Stimulated activated CD4-positive, alpha-beta T cell treated with anti-CD3 and anti-CD28 coated beads, Interleukin-4, amount 100 ng/mL, for 24 hours (primary cell): ENCODE measurements at regions not wholly inside any gene's neighbourhood (a gene's known extent, or its start where the extent isn't known, plus 50 kb on each side); places are given as distances from the start of the nearest gene placed in this dataset.

Source experiments
- DNase-seq: peaks from one replicate; pipeline ENCODE4 v3.0.0-alpha.2; 2020

DNA sequence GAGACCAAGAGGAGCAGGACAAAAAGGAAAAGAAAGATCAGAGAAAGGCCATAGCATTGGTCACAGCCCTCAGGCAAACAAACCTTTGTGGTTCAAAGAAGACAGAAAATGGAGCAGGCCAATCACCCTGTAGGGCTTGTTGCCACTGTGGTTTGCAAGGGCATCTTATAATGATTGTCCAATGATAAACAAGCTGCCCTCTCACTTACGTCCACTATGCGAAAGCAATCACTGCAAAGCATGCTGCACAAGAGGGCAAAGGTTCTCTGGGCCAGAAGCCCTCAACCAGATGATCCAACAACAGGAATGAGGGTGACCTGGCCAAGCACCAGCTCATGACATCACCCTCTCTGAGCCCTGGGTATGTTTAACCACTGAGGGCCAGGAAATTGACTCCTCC, 360.9 kb upstream of the HSFY2 start:
- no peak for DNase-seq

DNA sequence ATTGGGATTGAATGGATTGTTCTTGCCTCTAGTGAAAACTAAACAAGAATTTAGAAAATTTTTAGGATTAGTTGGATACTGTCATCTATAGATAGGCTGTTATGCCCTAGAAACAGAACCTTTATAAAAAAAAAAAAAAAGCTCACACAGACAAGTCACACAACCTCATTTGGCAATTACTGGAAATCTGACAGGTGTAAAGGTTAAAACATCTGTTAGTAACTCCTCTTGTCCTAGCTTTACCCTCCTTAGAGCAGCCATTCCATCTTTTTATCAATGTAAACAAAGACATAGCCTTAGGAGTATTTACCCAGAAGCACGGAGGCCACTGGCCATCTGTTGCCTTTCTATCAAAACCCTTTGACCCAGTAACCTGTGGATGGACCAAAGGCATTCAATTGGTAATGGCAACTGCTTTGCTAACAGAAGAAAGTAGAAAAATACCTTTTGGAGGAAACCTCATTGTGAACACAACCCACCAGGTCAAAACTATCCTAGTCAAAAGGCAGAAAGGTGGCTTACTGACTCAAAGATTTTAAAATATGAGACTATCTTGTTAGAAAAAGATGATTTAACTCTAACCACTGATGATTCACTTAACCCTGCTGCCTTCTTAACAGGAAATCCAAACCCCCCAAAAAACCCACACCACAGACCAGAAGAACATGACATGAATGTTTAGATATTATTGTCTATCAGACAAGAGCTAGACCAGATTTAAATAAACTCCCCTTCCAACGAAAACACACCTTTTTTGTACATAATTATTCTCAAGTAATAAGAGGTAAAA, 357.2 kb upstream of the HSFY2 start:
- DNase-seq: no peak

DNA sequence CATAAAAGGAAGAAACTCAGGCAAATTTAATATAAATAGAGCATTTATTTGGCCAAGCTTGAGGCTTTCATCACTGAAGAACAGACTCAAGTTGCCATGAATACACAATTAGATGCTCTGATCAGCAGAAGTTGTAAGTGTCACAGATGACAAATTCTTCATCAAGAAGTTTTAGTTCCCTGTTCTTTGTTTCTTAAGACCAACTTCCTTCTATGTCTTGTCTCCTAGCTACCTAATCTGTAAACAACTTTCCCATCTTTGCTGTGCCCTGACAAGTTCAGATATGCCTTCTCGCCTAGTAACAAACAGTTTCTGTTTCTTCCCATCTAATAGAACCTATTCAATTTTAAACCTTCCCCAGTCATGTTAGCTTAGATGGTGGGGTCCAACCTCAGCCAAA, 353.4 kb upstream of the HSFY2 start:
- no peak for DNase-seq

DNA sequence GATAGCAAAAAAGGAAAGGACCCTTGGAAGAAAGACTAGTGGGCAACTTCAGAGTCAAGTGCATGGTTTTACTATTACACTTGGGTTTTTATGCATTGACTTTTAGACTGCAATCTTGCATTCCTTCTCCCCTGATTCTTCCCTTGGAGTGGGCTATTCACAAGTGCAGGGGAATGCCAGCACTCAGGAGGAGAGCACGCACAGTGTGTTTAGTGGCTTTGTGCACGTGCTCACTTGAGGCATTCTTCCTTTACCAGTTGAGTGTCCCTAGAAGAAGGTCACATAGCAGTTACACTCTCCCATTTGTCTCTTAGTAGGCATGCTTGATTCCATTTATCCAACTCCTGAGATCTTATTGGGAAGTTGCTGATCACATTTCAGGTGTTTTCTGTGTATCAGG, 351.1 kb upstream of the HSFY2 start:
- no peak for DNase-seq

DNA sequence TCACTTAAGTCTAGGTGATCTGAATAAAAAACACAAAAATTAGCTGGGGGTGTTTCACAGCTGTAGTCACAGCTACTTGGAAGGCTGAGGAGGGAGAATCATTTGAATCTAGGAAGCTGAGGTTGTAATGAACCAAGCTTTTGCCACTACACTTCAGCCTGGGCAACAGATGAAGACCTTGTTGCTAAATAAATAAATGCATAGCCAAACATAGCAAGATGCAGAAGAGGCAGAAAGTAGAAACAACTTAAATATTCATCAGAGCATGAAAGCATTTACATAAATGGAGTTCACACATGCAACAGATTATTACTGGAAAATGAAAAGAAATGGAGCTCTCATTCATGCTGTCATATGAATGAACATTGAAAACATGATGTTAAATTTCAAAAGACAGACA, 348.9 kb upstream of the HSFY2 start:
- DNase-seq: no peak

DNA sequence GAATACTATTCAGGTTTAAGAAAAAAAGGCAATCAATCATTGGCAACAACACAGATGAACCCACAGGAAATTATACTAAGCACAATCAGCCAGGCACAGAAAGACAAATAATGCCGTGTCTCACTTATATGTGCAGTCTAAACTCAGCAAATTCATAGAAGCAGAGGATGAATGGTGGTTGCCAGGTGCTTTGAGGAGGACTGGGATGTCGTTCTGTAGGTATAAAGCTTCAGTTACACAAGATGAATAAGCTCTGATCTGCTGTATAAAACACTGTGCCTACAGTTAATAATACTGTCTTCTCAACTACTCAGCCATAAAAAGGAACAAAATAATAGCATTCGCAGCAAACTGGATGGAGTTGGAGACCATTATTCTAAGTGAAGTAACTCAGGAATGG, 324.8 kb upstream of the HSFY2 start:
- DNase-seq: no peak

DNA sequence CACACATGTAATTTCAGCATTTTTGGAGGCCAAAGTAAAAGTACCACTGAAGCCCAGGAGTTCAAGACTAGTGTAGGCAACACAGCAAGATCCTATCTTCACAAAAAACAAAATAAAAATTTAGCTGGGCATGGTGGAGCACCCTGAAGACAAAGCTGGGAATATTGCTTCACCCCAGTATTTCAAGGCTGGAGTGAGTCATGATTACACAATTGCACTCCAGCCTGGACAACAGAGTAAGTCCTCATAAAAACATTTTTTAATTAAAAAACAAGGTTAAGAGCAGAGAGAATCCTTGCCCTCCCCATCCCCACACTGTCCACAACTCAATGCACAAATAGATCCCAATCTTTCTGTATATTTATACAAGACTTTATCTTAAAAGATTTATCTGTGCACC, 321.9 kb upstream of the HSFY2 start:
- DNase-seq: no peak

DNA sequence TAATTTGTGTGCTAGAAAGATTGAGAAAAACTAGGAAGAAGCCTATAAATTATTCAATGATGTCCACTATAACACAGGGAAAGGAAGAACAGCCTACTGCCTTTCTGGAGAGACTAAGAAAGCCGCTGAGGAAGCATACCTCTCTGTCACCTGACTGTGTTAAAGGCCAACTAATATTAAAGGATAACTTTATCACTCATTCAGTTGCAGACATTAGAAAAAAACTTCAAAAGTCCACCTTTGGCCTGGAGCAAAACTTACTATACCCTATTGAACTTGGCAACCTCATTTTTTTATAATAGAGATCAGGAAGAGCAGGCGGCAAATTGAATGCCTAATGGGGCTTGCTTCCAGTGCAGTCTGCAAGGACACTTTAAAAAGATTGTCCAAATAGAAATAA, 309.5 kb upstream of the HSFY2 start:
- no peak for DNase-seq

DNA sequence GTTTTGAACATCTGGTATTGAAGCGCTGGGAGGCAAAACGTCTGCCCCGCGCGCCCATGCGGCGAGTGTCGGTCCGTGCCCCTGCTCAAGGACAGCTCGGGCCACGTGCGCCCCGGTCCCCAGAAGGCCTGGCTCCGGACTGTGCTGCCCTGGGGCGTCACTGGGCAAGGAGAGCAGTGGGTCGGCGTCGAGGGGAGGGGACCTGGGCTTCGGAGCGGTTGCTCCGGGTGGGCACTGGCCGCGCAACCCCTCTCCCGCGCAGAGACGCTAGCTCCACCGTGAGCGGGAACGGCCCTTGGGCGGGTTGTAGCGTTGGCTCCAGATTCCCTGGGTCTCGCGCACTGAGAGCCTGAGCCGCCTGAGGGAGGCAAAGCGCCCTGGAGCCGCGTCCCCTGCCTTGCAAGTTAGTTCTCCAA, 304.2 kb upstream of the HSFY2 start:
- DNase-seq: peak; percentile 3

DNA sequence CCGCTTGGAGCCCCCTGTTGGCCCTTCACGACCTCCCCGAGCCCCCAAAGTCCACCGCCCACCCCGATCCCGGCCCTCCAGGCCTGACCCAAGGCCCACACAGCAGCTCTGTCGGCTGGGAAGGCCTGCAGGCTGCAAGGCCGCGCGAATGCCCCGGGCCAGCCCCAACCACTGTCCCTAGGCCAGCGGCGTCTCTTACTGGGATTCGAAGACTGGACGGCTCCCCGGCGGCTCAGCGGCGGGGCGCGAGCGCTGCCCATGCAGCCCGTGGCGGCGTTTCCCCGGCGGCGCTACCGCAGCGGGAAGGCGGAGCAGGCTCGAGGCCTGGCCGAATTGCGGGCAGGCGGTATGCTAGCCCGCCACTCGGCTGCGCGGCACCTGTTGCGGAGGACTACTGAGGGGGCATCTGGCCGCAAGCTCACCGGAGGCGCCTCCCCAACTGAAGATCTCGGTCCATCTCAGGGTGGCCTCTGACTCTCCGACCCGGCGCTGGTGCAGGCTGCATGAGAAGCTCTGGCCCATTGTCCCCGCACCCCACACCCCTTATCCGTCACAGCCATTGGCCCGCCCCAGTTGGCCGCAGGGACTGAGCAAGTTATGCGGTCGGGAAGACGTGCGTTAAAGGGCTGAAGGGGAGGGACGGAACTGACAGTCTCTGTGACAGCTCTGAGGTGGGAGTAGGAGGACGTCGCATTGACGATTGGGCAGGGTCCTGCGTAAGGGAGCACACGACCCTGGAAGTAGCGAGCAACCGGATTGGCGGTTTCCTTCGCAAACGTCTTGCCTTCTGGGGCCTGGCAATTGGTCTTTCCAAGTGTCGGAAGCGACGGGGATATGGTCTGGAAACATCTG, 303.5 kb upstream of the HSFY2 start:
- DNase-seq: peak; percentile 32

DNA sequence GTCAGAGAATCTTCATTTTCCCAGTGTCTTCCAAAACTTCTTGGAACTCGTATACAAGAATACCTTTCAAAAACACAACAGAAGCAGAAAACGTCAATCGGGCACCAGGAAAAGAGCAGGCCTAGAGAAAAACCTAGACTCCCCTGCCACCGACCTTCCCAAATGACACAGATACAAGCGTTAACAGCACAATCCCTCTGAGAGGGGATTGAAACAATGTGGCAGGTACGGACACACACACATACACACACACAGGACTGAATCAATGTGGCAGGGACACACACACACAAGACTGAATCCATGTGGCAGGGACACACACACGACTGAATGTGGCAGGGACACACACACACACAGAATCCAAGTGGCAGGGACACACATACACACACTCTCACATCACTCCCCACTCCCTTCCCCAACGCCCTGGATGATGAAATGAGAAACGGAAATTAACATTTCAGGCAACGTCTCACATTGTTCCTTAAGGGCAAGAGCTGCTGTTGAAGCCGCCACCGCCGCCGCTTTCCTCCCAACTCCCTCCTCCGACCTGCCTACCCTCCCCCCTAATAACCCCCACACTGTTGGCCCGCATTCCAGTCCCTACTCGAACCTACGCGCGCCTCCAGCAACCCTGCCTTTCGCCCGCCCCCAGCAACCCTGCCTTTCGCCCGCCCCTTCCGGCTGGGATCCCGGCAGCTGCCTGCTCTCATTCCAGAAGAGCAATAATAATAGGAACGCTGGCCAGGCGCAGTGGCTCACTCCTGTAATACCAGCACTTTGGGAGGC, 302.1 kb upstream of the HSFY2 start:
- peak; percentile 17 for DNase-seq

DNA sequence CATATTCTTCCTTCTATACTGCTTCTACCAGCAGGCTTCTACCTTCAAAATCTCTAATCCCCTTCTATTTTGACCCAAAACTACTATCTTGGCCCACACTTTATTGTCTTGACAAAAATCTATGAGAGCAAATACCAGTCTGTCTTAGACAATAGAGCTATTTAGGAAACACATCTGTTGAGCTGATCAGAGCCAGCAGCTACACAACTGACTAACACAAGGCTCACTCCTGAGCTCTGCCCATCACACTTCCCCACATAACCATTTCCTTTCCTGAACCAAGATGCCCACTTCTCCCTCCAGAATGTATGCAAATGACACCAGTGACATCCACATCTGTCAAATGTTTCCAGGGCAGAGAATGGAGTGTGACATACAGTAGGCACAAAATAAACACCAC, 293.9 kb upstream of the HSFY2 start:
- no peak for DNase-seq

DNA sequence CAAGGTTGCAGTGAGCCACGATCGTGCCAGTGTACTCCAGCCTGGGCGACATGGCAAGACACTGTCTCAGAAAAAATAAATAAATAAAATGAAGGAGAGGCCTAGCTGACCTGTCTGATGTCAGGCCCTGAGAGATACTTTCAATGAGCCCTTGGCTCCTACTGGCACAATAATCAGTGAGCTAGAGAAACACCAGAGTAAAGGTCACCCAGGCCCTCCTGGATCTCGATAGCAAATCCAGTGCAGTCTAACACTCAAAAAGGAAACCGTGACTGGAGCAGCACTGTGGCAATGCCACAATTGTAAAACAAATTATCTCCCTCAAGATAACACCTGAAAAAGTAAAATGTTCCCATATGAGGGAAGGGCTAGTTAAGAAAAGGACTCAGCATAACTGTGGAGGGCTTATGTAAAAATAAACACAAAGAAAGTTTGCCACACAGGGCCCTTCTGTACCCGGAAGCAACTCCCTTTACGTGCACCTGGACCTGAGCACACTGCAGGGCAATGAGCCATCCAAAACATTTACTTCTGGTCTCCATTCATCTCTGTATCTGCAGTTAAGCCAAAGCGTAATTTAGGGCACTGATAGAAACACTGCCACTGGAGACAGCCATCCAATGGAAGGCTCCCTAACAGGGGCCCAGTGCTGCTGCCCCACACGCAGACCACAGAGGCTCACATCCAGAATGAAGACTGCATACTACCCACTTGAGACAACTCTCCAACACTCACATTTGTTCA, 293.1 kb upstream of the HSFY2 start:
- DNase-seq: no peak

DNA sequence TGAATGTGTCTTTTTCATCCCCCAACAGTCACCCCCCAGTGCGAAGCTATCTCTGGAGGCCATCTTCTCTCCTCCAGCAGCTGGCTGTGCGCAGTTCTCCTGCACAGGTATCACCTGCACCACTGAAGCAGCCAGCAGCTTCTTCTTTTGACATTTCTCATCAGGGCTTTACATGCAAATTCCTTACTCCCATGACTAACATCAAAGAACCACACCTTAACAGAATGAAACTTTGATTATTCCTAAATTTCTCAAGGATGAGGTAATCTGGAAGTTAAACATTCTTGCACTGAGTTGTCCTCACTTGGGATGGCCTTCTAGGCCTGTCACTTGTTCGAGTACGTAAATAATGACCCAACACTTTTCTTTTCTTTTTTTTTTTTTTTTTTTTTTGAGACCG, 291.6 kb upstream of the HSFY2 start:
- no peak for DNase-seq

DNA sequence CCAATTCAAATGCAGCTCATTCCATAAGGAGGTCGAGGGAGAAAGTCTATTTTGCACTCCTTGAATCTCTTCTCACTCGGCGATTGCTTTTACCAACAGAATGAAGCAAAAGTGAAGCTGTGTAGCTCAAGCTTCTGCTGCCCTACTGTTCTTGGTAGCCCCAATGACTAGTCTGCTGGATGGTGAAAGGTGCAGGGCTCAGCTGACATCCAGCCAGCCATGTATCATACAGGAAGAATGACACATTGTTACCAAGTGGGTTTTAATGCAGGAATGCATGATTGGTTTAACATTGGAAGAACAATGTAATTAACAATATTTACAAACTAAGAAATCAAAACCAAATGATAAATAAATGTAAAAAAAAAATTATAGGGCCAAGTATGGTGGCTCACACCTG, 286.2 kb upstream of the HSFY2 start:
- no peak for DNase-seq

DNA sequence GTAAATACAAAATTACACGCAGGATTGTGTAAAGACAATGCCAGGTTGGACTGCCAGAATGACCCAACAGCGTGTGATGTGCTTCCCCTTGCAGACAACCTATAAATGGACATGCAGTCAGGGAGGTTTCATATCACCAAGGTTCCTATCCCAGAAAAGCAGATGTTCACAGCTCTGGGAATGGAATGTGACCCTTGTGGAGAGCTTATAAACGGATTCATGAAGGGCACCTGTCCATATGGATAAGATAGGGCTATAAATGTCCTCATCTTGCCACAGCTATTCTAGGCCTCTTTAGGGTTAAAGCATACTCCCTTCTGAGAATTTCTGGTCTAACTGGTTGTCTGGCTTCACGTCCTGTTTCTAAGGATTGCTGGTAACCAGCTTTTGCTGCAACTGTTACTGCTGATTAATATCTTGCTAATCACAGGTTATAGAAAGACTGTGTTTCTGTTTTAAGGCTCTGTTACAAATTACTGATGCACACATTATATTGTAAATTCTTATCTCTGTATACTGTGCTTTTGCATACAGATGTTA, 285.4 kb upstream of the HSFY2 start:
- no peak for DNase-seq

DNA sequence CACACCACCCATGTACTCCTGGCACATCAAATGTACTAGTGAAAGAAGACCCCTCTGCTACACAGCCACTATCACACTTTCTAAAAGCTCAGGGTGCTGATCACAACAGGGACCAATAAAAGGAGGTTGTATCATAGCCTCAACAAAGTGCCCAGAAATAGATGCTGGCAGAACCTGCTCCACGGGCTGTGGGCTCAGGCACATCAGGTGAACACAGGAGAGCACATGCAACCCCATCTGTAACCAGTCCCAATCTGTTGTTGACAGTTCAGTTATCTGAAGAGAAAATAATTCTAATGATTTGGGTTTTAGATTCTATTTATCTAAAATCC, 282.6 kb upstream of the HSFY2 start:
- DNase-seq: no peak

DNA sequence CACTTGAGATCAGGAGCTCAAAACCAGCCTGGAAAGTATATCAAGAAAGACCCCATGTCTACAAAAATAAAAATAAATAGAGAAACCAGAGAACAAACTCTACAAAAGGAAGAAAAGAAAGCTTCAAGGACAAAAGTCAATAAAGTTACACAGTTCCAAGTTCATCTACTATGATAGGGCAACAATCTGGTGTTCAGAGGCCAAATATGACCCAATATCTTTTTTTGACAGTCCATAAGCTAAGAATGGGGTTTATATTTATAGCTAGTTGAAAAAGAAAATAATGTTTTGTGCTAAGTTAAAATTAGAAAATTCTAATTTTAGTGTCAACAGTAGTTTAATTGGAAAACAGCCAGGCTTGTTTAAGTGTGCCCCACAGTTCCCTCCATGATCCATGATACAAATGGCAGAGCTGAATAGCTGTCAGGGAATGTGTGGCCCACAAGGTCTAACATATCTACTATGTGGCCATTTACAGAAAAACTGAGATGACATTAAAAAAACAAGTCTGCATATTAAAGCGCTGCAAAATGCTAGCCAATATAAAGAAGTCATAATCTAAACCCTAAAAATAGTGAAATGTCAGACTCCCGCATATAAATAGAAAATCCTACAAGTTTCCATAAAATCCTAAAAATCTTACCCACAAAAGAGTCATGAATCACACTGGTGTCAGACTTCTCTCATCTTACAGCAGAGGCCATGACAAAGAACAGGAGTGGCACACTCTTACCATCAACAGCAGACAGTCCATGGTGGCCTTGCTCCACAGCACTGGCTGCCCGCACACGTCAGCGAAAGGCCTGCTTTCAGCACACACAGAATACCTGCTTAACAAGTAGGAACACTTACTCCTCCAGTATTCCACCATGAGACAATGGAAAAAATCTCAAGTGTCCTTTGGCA, 281.9 kb upstream of the HSFY2 start:
- no peak for DNase-seq

DNA sequence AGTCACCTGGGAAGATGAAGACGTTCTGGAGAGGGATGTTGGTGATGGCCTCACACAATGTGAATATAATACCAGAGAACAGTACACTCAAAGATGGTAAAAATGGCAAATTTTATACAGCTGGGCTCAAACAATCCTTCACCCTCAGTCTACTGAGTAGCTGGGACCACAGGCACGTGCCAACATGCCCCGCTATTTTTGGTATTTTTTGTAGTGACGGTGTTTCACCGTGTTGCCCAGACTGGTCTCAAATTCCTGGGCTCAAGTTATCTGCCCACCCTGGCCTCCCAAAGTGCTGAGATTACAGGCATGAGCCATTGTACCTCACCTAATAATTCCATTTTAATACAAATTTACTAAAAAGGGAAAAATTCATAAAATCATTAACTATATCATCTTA, 280.3 kb upstream of the HSFY2 start:
- DNase-seq: no peak

DNA sequence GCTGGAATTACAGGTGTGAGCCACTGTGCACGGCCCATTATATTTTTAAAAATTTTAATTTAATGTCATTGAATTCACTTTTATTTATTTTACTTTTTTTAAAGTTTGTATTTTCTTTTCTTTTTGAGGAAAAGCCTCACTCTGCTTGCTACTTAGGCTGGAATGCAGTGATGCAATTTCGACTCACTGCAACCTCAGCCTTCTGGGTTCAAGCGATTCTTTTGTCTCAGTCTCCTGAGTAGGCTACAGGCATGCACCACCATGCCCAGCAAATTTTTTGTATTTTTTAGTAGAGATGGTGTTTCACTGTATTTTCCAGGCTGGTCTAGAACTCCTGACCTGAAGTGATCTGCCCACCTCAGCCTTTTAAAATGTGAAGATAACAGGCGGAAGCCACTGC, 277.5 kb upstream of the HSFY2 start:
- no peak for DNase-seq

DNA sequence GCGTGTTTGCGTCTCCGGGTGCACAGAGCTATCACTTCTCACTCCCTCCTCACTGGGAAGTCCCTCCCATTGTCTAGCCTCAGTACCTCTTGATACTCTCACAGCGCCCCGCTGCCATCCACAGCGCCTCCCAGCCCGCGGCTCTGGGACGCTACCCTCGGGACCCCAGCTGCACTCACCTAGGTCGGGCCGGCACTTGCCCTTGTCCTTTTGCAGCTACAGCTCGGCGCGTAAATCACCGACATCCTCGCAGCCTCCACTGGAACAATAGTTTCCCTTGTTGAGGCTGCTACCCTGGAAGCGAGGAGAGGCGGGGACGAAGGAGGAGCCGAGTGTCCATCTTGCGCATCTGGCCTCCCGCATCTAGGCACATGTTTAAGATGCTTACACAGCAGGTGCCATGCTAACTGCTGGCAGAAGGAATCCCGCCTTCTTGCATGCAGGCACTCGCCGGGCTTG, 269.5 kb upstream of the HSFY2 start:
- no peak for DNase-seq
